ENCODE measurements at regions not wholly inside any gene's neighbourhood (a gene's known extent, or its start where the extent isn't known, plus 50 kb on each side); places are given as distances from the start of the nearest gene placed in this dataset.
A peak's percentile ranks its signal among the peaks of the same experiment; 100 is the strongest.

DNA sequence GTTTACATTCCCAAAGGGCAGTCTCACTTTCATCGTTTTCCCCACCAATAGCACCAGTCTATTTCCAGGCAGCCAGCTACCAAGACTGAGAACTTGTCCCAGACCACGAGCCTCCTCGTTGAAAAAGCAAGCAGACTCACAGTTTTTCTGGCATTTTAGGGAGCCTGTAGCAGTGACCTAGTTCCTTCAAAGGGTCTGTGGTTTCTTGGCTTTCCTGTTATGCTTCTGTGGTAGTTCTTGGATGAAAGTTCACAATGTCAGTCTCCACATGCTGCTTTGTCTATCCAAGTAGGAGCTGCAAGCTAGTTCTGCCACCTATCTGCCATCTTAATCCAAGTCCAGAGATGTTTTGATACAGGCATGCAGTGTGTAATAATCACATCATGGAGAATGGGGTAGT lies 151.6 kb upstream of the ZC4H2 start:
- WGBS (ENCODE audit: insufficient coverage) = no CpG with 5 or more reads among the region's 3 CpGs
- no peak overlapping the region for H3K9ac ChIP-seq (ENCODE audit: insufficient read depth, low read length, poor library complexity, severe bottlenecking)
- no peaks in the 10 kb centered on the region for H3K4me1 Mint-ChIP-seq
- H3K27ac ChIP-seq (ENCODE audit: low read depth in 1 of 2, low read length in 2 of 2) = no peak overlapping the region
- no peaks in the 10 kb centered on the region for H3K79me2 ChIP-seq (ENCODE audit: insufficient read depth, low read length)
- H3K4me3 ChIP-seq (replicated peaks in 1 of 3; ENCODE audit: low read depth in 2 of 3, low read length in 3 of 3) = no peak overlapping the region
- H2AFZ ChIP-seq (ENCODE audit: insufficient read depth, low read depth, low read length, poor library complexity, severe bottlenecking) = no peak overlapping the region
- no peak for TF ChIP-seq CTCF (IDR thresholded peaks at IDR 0.05)
- H4K20me1 ChIP-seq (ENCODE audit: insufficient read depth, low read length) = no peaks in the 10 kb centered on the region
- no peak for DNase-seq
- no peaks in the 10 kb centered on the region for H3K36me3 ChIP-seq (replicated peaks in 1 of 2; ENCODE audit: control insufficient read depth in 1 of 2, insufficient read depth in 2 of 2, low read length in 2 of 2)
- no peak overlapping the region for H3K4me2 ChIP-seq (replicated peaks; ENCODE audit: extremely low read depth, low read length, poor library complexity, severe bottlenecking)
- peaks cover 8 to 20% (median 16%) of the 10 kb centered on the region in 7 donors for H3K9me3 Mint-ChIP-seq
- no peak overlapping the region for H3K27ac Mint-ChIP-seq
- no peaks in the 10 kb centered on the region for H3K27me3 ChIP-seq (ENCODE audit: control insufficient read depth in 2 of 2, insufficient read depth in 2 of 2, low read length in 2 of 2)
- H3K36me3 Mint-ChIP-seq = no peaks in the 10 kb centered on the region
- intact Hi-C loops (cut with micrococcal nuclease) = no loop called here
- H3K4me1 ChIP-seq (ENCODE audit: control insufficient read depth in 1 of 2, insufficient read depth in 2 of 2, low read length in 2 of 2) = no peaks in the 10 kb centered on the region
- no peaks in the 10 kb centered on the region for H3K27me3 Mint-ChIP-seq (ENCODE audit: low read depth in 3 of 3)
- H3K9me3 ChIP-seq (replicated peaks in 1 of 2; ENCODE audit: control insufficient read depth in 1 of 2, insufficient read depth in 1 of 2, low read length in 2 of 2) = peaks cover 3 to 4% of the 10 kb centered on the region in 2 donors
- no peak overlapping the region for H3K4me3 Mint-ChIP-seq

- H3K79me2 ChIP-seq (ENCODE audit: insufficient read depth, low read length) = no peaks in the 10 kb centered on the region
- H3K36me3 Mint-ChIP-seq = no peaks in the 10 kb centered on the region
- no peak overlapping the region for H3K4me3 Mint-ChIP-seq
- no peak overlapping the region for H3K27ac ChIP-seq (ENCODE audit: low read depth in 1 of 2, low read length in 2 of 2)
- H4K20me1 ChIP-seq (ENCODE audit: insufficient read depth, low read length) = no peaks in the 10 kb centered on the region
- no peak overlapping the region for H3K9ac ChIP-seq (ENCODE audit: insufficient read depth, low read length, poor library complexity, severe bottlenecking)
- WGBS (ENCODE audit: insufficient coverage) = no CpG with 5 or more reads among the region's 3 CpGs
- H3K27me3 Mint-ChIP-seq (ENCODE audit: low read depth in 3 of 3) = peaks cover 0 to 1% (median 0%) of the 10 kb centered on the region in 3 donors
- no peak overlapping the region for H3K4me3 ChIP-seq (replicated peaks in 1 of 3; ENCODE audit: low read depth in 2 of 3, low read length in 3 of 3)
- H3K4me1 Mint-ChIP-seq = no peaks in the 10 kb centered on the region
- TF ChIP-seq CTCF (IDR thresholded peaks at IDR 0.05) = no peak
- H3K36me3 ChIP-seq (replicated peaks in 1 of 2; ENCODE audit: control insufficient read depth in 1 of 2, insufficient read depth in 2 of 2, low read length in 2 of 2) = no peaks in the 10 kb centered on the region
- H3K9me3 ChIP-seq (replicated peaks in 1 of 2; ENCODE audit: control insufficient read depth in 1 of 2, insufficient read depth in 1 of 2, low read length in 2 of 2) = peaks cover 22 to 26% of the 10 kb centered on the region in 2 donors
- intact Hi-C loops (cut with micrococcal nuclease) = no loop called here
- H3K27me3 ChIP-seq (ENCODE audit: control insufficient read depth in 2 of 2, insufficient read depth in 2 of 2, low read length in 2 of 2) = no peaks in the 10 kb centered on the region
- no peaks in the 10 kb centered on the region for H3K4me1 ChIP-seq (ENCODE audit: control insufficient read depth in 1 of 2, insufficient read depth in 2 of 2, low read length in 2 of 2)
- peaks cover 14 to 40% (median 21%) of the 10 kb centered on the region in 7 donors for H3K9me3 Mint-ChIP-seq
- H3K27ac Mint-ChIP-seq = peak overlapping the region in 1 of 7 donors; percentile 14
- H3K4me2 ChIP-seq (replicated peaks; ENCODE audit: extremely low read depth, low read length, poor library complexity, severe bottlenecking) = no peak overlapping the region
- DNase-seq = no peak
- H2AFZ ChIP-seq (ENCODE audit: insufficient read depth, low read depth, low read length, poor library complexity, severe bottlenecking) = no peak overlapping the region
These were observed 122.6 kb upstream of the ZC4H2 start for GRCh38 chrX:65098851-65099250.

All from CD14-positive monocyte (primary cell).